ENCODE measurements at regions not wholly inside any gene's neighbourhood (a gene's known extent, or its start where the extent isn't known, plus 50 kb on each side); places are given as distances from the start of the nearest gene placed in this dataset.

DNA sequence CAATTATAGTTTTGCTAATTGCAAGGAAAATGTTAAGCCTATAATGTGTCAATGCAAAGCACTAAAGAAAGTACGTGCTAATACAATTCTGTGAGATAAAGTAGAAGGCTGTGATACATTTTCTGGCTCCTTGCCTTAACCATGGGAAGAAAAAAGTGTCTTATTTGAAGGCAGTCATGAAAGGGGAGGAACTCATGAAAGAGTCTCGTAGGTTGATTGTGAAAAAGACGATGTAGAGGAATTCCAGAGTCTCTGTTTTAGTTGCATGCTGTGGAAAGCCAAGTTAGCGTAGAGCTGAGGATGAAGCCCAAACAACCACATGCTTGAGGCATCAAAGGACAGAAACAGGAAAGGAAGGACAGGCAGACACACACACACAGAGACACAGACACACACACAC is 214.1 kb downstream of the MEIS1 start:
- Mint-ChIP-seq H3K36me3 (no peaks in the 10 kb centered on the region), H3K27me3 (ENCODE audit: low read depth in 2 of 2) (peaks cover 0 to 2% of the 10 kb centered on the region in 2 donors), H3K27ac (no peak overlapping the region), H3K4me1 (no peaks in the 10 kb centered on the region), H3K9me3 (peaks cover 2 to 7% of the 10 kb centered on the region in 2 donors), H3K4me3 (no peak overlapping the region)
- DNase-seq (no peak), ATAC-seq (no peak)
- H3K27me3 ChIP-seq (ENCODE audit: control insufficient read depth, insufficient read depth, low read length), result no peaks in the 10 kb centered on the region
- intact Hi-C loops (cut with micrococcal nuclease), result no loop called here
- 87% methylated on average over 4 of the region's 4 CpGs for WGBS (ENCODE audit: insufficient coverage)
- H3K9me3 ChIP-seq (ENCODE audit: control insufficient read depth, insufficient read depth, low read length), result no peaks in the 10 kb centered on the region
- H3K4me1 ChIP-seq (ENCODE audit: control insufficient read depth, insufficient read depth, low read length), result no peaks in the 10 kb centered on the region
- H3K36me3 ChIP-seq (ENCODE audit: control insufficient read depth, insufficient read depth, low read length), result no peaks in the 10 kb centered on the region
- H3K27ac ChIP-seq (ENCODE audit: low read length), result no peak overlapping the region
- no peak overlapping the region for H3K4me3 ChIP-seq (ENCODE audit: low read length)
- TF ChIP-seq, protein P1, sequence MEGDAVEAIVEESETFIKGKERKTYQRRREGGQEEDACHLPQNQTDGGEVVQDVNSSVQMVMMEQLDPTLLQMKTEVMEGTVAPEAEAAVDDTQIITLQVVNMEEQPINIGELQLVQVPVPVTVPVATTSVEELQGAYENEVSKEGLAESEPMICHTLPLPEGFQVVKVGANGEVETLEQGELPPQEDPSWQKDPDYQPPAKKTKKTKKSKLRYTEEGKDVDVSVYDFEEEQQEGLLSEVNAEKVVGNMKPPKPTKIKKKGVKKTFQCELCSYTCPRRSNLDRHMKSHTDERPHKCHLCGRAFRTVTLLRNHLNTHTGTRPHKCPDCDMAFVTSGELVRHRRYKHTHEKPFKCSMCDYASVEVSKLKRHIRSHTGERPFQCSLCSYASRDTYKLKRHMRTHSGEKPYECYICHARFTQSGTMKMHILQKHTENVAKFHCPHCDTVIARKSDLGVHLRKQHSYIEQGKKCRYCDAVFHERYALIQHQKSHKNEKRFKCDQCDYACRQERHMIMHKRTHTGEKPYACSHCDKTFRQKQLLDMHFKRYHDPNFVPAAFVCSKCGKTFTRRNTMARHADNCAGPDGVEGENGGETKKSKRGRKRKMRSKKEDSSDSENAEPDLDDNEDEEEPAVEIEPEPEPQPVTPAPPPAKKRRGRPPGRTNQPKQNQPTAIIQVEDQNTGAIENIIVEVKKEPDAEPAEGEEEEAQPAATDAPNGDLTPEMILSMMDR (IDR thresholded peaks at IDR 0.05), result no peak

- Mint-ChIP-seq H3K27me3 (ENCODE audit: low read depth in 2 of 2) (peaks cover 0 to 2% of the 10 kb centered on the region in 2 donors), H3K27ac (no peak overlapping the region), H3K4me1 (no peaks in the 10 kb centered on the region), H3K4me3 (no peak overlapping the region), H3K36me3 (no peaks in the 10 kb centered on the region), H3K9me3 (peaks cover 2 to 10% of the 10 kb centered on the region in 2 donors)
- TF ChIP-seq, protein P1 (IDR thresholded peaks at IDR 0.05), result no peak
- intact Hi-C loops (cut with micrococcal nuclease), result no loop called here
- Histone ChIP-seq H3K27ac (ENCODE audit: low read length) (no peak overlapping the region), H3K4me3 (ENCODE audit: low read length) (no peak overlapping the region), H3K36me3 (ENCODE audit: control insufficient read depth, insufficient read depth, low read length) (no peaks in the 10 kb centered on the region), H3K9me3 (ENCODE audit: control insufficient read depth, insufficient read depth, low read length) (no peaks in the 10 kb centered on the region), H3K4me1 (ENCODE audit: control insufficient read depth, insufficient read depth, low read length) (no peaks in the 10 kb centered on the region), H3K27me3 (ENCODE audit: control insufficient read depth, insufficient read depth, low read length) (no peaks in the 10 kb centered on the region)
- no peak for DNase-seq
- no peak for ATAC-seq
These were observed 216.4 kb downstream of the MEIS1 start for GRCh38 chr2:66651295-66651694.

GRCh38 chr2:66660804-66661203 is 225.9 kb downstream of the MEIS1 start:
- DNase-seq, result no peak
- Histone ChIP-seq H3K4me3 (ENCODE audit: low read length) (no peak overlapping the region), H3K36me3 (ENCODE audit: control insufficient read depth, insufficient read depth, low read length) (no peaks in the 10 kb centered on the region), H3K4me1 (ENCODE audit: control insufficient read depth, insufficient read depth, low read length) (no peaks in the 10 kb centered on the region), H3K9me3 (ENCODE audit: control insufficient read depth, insufficient read depth, low read length) (no peaks in the 10 kb centered on the region), H3K27me3 (ENCODE audit: control insufficient read depth, insufficient read depth, low read length) (no peaks in the 10 kb centered on the region), H3K27ac (ENCODE audit: low read length) (no peak overlapping the region)
- Mint-ChIP-seq H3K36me3 (no peaks in the 10 kb centered on the region), H3K27ac (no peak overlapping the region), H3K4me1 (no peaks in the 10 kb centered on the region), H3K27me3 (ENCODE audit: low read depth in 2 of 2) (no peaks in the 10 kb centered on the region), H3K4me3 (no peak overlapping the region), H3K9me3 (peaks cover 3 to 5% of the 10 kb centered on the region in 2 donors)
- TF ChIP-seq, protein P1 (IDR thresholded peaks at IDR 0.05), result no peak
- intact Hi-C loops (cut with micrococcal nuclease), result no loop called here
- no peak for ATAC-seq

- H3K36me3 ChIP-seq (ENCODE audit: control insufficient read depth, insufficient read depth, low read length), result no peaks in the 10 kb centered on the region
- TF ChIP-seq, protein P1 (IDR thresholded peaks at IDR 0.05), result no peak
- WGBS (ENCODE audit: insufficient coverage), result 20% methylated on average over 10 of the region's 10 CpGs
- no peaks in the 10 kb centered on the region for H3K4me1 ChIP-seq (ENCODE audit: control insufficient read depth, insufficient read depth, low read length)
- H3K9me3 ChIP-seq (ENCODE audit: control insufficient read depth, insufficient read depth, low read length), result no peaks in the 10 kb centered on the region
- intact Hi-C loops (cut with micrococcal nuclease), result no loop called here
- no peak overlapping the region for H3K4me3 Mint-ChIP-seq
- no peak overlapping the region for H3K27ac ChIP-seq (ENCODE audit: low read length)
- H3K4me3 ChIP-seq (ENCODE audit: low read length), result no peak overlapping the region
- DNase-seq (no peak), ATAC-seq (peak in 1 of 3 donors; percentile 27)
- H3K4me1 Mint-ChIP-seq, result no peaks in the 10 kb centered on the region
- peaks cover 3 to 5% of the 10 kb centered on the region in 2 donors for H3K9me3 Mint-ChIP-seq
- H3K36me3 Mint-ChIP-seq, result no peaks in the 10 kb centered on the region
- H3K27ac Mint-ChIP-seq, result no peak overlapping the region
- H3K27me3 ChIP-seq (ENCODE audit: control insufficient read depth, insufficient read depth, low read length), result no peaks in the 10 kb centered on the region
- H3K27me3 Mint-ChIP-seq (ENCODE audit: low read depth in 2 of 2), result no peaks in the 10 kb centered on the region
These were observed 226.6 kb downstream of the MEIS1 start for GRCh38 chr2:66661253-66662173.

All from natural killer cell (primary cell).